HG02798 (cell line): ENCODE measurements at regions not wholly inside any gene's neighbourhood (a gene's known extent, or its start where the extent isn't known, plus 50 kb on each side); places are given as distances from the start of the nearest gene placed in this dataset.

ENCODE experiments used
- ATAC-seq: cut with Tn5 transposase; IDR thresholded peaks from one replicate; pipeline ENCODE4 v1.9.1; 2021; ENCODE audit warnings: mild to moderate bottlenecking; ENCODE audit not compliant: unreplicated experiment, poor library complexity

GRCh38 chr10:124305984-124306383, 112.7 kb downstream of the OAT start:
- ATAC-seq: no peak

GRCh38 chr10:124305131-124305530, 113.6 kb downstream of the OAT start:
- ATAC-seq: no peak

GRCh38 chr10:124303662-124304418, 114.9 kb downstream of the OAT start:
- ATAC-seq: no peak

GRCh38 chr10:124302951-124303505, 115.7 kb downstream of the OAT start:
- ATAC-seq: no peak

- ATAC-seq: no peak
Observed at GRCh38 chr10:124301736-124302135, 117.0 kb downstream of the OAT start.

- ATAC-seq: no peak
Observed at GRCh38 chr10:124300735-124301134, 118.0 kb downstream of the OAT start.

GRCh38 chr10:124300224-124300623, 118.5 kb downstream of the OAT start:
- no peak for ATAC-seq

- no peak for ATAC-seq
Observed at GRCh38 chr10:124299696-124300095, 119.0 kb downstream of the OAT start.

GRCh38 chr10:124298891-124299290, 119.8 kb downstream of the OAT start:
- no peak for ATAC-seq

- no peak for ATAC-seq
Observed at GRCh38 chr10:124296813-124297788, 121.6 kb downstream of the OAT start.

- no peak for ATAC-seq
Observed at GRCh38 chr10:124296121-124296812, 122.5 kb downstream of the OAT start.

GRCh38 chr10:124294811-124295770, 123.6 kb downstream of the OAT start:
- ATAC-seq: no peak

GRCh38 chr10:124293616-124294449, 124.9 kb downstream of the OAT start:
- no peak for ATAC-seq

GRCh38 chr10:124292911-124293615, 125.7 kb downstream of the OAT start:
- no peak for ATAC-seq

GRCh38 chr10:124291001-124291701, 127.6 kb downstream of the OAT start:
- no peak for ATAC-seq

GRCh38 chr10:124289851-124290795, 128.6 kb downstream of the OAT start:
- peak; percentile 53 for ATAC-seq
